ENCODE measurements at regions not wholly inside any gene's neighbourhood (a gene's known extent, or its start where the extent isn't known, plus 50 kb on each side); places are given as distances from the start of the nearest gene placed in this dataset.

- no peak for TF ChIP-seq POLR2A (IDR thresholded peaks at IDR 0.05; ENCODE audit: low read depth, low read length)
- no peak for TF ChIP-seq POLR2AphosphoS5 (IDR thresholded peaks at IDR 0.05; ENCODE audit: low read depth, low read length)
Observed at GRCh38 chr22:22771696-22772377, 115.8 kb upstream of the IGLL5 start.

Data from GM12892 (cell line).